LNCaP clone FGC (cell line): ENCODE measurements at regions not wholly inside any gene's neighbourhood (a gene's known extent, or its start where the extent isn't known, plus 50 kb on each side); places are given as distances from the start of the nearest gene placed in this dataset.
A peak's percentile ranks its signal among the peaks of the same experiment; 100 is the strongest.
"Not testable (repeated sequence)": the region's sequence is repeated elsewhere in the genome, so short reads cannot be mapped to it uniquely, and the experiment has no call there.

Experiments
- DNase-seq: peaks from one replicate; pipeline ENCODE4 v3.0.0-alpha.2; 2011; ENCODE audit warnings: low read depth
- H3K4me3 ChIP-seq: 2 replicates; pipeline ENCODE4 v1.5.1; 2011; ENCODE audit warnings: mild to moderate bottlenecking, low read depth, low read length, control low read depth
- TF ChIP-seq, protein P1 (sequence below): IDR thresholded peaks from 2 replicates; pipeline ENCODE4 v1.5.1; 2012; ENCODE audit warnings: mild to moderate bottlenecking; ENCODE audit not compliant: control insufficient read depth, insufficient read depth; ENCODE audit errors: extremely low read depth

DNA sequence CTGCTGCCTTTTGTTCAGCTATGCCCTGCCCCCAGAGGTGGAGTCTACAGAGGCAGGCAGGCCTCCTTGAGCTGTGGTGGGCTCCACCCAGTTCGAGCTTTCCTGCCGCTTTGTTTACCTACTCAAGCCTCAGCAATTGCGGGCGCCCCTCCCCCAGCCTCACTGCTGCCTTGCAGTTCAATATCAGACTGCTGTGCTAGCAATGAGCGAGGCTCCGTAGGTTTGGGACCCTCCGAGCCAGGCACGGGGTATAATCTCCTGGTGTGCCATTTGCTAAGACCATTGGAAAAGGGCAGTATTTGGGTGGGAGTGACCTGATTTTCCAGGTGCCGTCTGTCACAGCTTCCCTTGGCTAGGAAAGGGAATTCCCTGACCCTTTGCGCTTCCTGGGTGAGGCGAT, 51.9 kb downstream of the DIPK2A start:
- not testable (repeated sequence) for H3K4me3 ChIP-seq, DNase-seq

DNA sequence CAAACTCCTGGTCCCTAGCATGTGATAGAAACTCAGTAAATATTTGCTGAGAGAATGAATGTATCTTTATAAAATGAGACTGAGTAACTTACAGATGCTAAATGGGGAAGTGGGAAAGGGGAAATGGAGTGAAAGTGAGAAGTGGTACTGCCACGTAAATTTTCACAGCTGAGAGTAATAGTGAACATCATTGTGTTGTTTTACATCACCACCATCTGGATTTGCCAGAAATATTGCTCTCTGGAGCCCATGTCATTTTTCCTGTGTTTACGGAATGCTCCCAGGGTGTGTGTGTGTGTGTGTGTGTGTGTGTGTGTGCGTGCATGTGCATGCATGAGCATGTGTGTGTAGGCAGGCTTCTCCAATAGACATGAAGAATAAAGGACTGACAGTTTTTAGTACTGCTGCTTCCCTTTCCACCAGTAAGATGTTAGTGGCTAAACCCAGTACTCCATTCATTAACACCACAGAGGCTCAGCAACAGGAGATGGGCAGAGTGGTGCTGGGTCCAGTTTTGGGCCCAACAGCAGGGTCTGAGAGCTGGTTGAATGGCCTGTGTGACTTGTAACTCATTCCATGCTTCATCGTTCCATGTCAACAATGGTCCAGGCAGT, 57.3 kb downstream of the DIPK2A start:
- H3K4me3 ChIP-seq, result no peak overlapping the region
- no peak for DNase-seq
- TF ChIP-seq, protein P1, sequence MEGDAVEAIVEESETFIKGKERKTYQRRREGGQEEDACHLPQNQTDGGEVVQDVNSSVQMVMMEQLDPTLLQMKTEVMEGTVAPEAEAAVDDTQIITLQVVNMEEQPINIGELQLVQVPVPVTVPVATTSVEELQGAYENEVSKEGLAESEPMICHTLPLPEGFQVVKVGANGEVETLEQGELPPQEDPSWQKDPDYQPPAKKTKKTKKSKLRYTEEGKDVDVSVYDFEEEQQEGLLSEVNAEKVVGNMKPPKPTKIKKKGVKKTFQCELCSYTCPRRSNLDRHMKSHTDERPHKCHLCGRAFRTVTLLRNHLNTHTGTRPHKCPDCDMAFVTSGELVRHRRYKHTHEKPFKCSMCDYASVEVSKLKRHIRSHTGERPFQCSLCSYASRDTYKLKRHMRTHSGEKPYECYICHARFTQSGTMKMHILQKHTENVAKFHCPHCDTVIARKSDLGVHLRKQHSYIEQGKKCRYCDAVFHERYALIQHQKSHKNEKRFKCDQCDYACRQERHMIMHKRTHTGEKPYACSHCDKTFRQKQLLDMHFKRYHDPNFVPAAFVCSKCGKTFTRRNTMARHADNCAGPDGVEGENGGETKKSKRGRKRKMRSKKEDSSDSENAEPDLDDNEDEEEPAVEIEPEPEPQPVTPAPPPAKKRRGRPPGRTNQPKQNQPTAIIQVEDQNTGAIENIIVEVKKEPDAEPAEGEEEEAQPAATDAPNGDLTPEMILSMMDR, result no peak

DNA sequence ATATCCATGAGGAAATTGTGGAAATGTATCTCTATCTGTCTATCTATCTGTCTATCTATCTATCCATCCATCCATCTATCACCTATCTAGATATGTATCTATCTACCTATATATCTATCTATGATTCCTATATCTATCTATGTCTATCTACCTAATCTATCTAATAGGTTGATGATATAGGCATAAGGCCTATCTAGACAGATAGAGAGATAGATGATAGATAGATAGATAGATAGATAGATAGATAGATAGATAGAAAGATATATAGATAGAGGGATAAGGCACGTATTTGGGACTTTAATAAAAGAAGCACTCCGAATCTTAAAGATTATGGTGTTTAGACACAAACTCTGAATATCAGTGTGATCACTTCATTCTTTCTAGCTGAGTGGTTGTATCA, 58.1 kb downstream of the DIPK2A start:
- TF ChIP-seq, protein P1, result no peak
- no peak overlapping the region for H3K4me3 ChIP-seq
- DNase-seq, result no peak

DNA sequence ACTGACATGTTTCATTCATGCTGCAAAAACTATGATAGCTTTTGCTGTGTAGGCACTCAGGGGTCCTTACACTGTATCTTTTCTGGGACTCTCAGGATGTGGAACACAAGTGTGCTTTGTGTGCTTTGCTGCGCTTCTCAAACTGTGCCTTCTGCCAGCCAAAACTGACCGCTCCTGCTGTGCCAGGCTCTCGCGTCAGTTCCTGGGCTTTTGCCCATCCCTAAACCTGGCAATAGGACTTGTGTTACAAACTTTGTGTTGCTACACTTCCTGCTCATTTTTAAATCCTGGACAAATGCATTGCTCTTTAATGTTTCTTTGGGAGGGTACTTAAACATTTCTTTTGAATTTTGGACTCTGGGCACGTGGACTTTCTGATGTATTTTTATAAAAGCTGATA, 60.3 kb downstream of the DIPK2A start:
- peak; percentile 89 for DNase-seq
- no peak overlapping the region for H3K4me3 ChIP-seq
- TF ChIP-seq, protein P1, result no peak

DNA sequence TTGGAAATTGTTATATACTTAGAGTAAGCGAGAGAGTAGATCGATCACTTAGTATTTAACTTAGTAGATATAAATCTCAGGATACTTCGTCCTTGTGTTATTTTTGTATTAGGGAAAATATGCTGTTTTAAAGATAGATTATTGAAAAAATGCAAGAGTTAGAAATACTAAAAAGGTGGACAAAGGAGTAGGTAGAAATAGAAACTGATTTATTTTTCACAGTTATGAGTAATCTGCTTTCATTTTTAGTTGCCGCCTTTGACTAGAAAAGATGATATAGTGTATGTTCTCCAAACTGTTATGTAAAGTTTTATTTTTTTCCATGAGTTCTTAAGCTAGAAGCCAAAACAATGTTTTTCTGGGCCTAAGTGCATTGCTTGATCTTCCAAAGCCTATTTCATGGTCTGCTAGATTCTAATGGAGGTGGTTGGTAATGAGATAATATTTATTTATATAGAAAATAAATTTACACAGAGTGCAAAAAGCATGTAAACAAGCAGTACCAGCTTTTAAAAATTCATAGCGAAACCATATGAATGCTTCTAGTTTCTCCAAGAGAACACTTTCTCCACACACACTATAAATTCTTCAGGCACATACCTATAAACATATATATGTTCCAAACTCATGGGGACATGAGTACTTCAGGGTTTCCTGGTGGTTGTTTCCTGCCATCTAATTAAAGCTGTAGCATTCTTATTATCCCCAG, 61.1 kb downstream of the DIPK2A start:
- no peak overlapping the region for H3K4me3 ChIP-seq
- TF ChIP-seq, protein P1, result no peak
- no peak for DNase-seq

DNA sequence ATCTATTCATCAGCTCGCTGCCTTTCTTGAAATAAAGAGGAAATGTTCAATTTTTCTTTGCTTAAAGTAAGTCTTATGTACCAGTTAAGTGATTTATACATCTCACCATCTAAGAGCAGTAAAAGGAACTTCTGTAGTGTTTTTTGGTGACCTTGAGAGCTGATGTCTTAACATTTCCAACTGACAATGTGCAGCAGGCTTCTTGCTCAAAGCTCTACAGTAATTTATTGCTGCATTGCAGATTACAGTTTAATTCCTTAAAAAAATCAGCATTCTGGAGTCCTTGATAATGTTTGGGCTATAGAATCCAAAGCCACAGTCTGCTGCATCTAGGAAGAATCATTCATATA, 61.6 kb downstream of the DIPK2A start:
- TF ChIP-seq, protein P1, result no peak
- no peak for DNase-seq
- no peak overlapping the region for H3K4me3 ChIP-seq

DNA sequence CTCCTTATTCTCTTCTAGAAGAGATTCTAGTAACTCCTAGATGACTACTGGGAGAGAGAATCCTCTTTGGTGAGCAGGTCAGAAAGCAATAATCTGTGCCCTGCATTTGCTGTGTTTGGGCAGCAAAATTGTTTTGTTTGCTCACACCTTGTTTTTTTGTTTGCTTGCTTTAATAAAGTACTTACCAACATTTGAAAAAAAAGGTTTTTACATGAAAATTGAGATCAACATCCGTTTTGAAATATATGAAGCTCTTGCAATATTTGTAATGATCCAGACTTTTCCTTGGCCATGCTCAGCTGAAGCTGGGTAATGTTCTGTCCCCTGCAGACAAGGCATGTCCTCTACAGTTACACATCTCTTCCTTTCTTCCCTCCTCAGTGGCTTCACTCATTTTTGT, 62.2 kb downstream of the DIPK2A start:
- no peak for DNase-seq
- no peak overlapping the region for H3K4me3 ChIP-seq
- TF ChIP-seq, protein P1, result no peak
